H9 (cell line): ENCODE measurements at regions not wholly inside any gene's neighbourhood (a gene's known extent, or its start where the extent isn't known, plus 50 kb on each side); places are given as distances from the start of the nearest gene placed in this dataset.

ENCODE experiments used
- DNase-seq: peaks from one replicate; pipeline ENCODE4 v3.0.0-alpha.2; 2017
- H2AFZ ChIP-seq: one replicate; pipeline ENCODE4 v1.6.1; 2013; ENCODE audit warnings: mild to moderate bottlenecking, low read length, control low read depth, moderate library complexity
- H2AK5ac ChIP-seq: 2 replicates; pipeline ENCODE4 v1.6.1; 2013; ENCODE audit warnings: low read length, control low read depth, mixed read lengths; ENCODE audit not compliant: insufficient read length
- H2BK120ac ChIP-seq: one replicate; pipeline ENCODE4 v1.6.1; 2013; ENCODE audit warnings: low read depth, mild to moderate bottlenecking, low read length, control low read depth, inconsistent platforms; ENCODE audit not compliant: poor library complexity, severe bottlenecking
- H2BK12ac ChIP-seq: 2 replicates; pipeline ENCODE4 v1.6.1; 2013; ENCODE audit warnings: low read length, control low read depth, mixed read lengths, low read depth; ENCODE audit not compliant: insufficient read length
- H2BK15ac ChIP-seq: 2 replicates; pipeline ENCODE4 v1.6.1; 2013; ENCODE audit warnings: low read depth, low read length, control low read depth
- H2BK20ac ChIP-seq: one replicate; pipeline ENCODE4 v1.6.1; 2013; ENCODE audit warnings: low read depth, mild to moderate bottlenecking, low read length, control low read depth, inconsistent platforms; ENCODE audit not compliant: poor library complexity, severe bottlenecking
- H2BK5ac ChIP-seq: 2 replicates; pipeline ENCODE4 v1.6.1; 2013; ENCODE audit warnings: low read length, control low read depth, mixed read lengths; ENCODE audit not compliant: insufficient read length
- H3K14ac ChIP-seq: 2 replicates; pipeline ENCODE4 v1.6.1; 2013; ENCODE audit warnings: low read length, control low read depth; ENCODE audit not compliant: insufficient read depth
- H3K18ac ChIP-seq: 2 replicates; pipeline ENCODE4 v1.6.1; 2013; ENCODE audit warnings: low read depth, mild to moderate bottlenecking, mixed read lengths, low read length, control low read depth; ENCODE audit not compliant: insufficient read length
- H3K23ac ChIP-seq: 2 replicates; pipeline ENCODE4 v1.6.1; 2013; ENCODE audit warnings: low read length, control low read depth, mixed read lengths, low read depth; ENCODE audit not compliant: insufficient read length
- H3K23me2 ChIP-seq: 2 replicates; pipeline ENCODE4 v1.6.1; 2013; ENCODE audit warnings: low read depth, mild to moderate bottlenecking, mixed read lengths, low read length, control low read depth; ENCODE audit not compliant: insufficient read length, poor library complexity, severe bottlenecking
- H3K27ac ChIP-seq: 2 replicates; pipeline ENCODE4 v1.5.1; 2013; ENCODE audit warnings: low read length, control low read depth, mixed read lengths, low read depth; ENCODE audit not compliant: insufficient read length
- H3K27me3 ChIP-seq: 2 replicates; pipeline ENCODE4 v1.6.1; 2013; ENCODE audit warnings: low read length, control low read depth, inconsistent platforms; ENCODE audit not compliant: insufficient read depth
- H3K4ac ChIP-seq: 2 replicates; pipeline ENCODE4 v1.6.1; 2013; ENCODE audit warnings: low read depth, mild to moderate bottlenecking, control low read depth, inconsistent platforms, low read length, moderate library complexity
- H3K4me1 ChIP-seq: 2 replicates; pipeline ENCODE4 v1.6.1; 2013; ENCODE audit warnings: low read length, control low read depth, inconsistent platforms; ENCODE audit not compliant: insufficient read depth
- H3K4me2 ChIP-seq: 2 replicates; pipeline ENCODE4 v1.6.1; 2013; ENCODE audit warnings: low read length, control low read depth, mixed read lengths; ENCODE audit not compliant: insufficient read length, insufficient read depth
- H3K56ac ChIP-seq: 2 replicates; pipeline ENCODE4 v1.6.1; 2013; ENCODE audit warnings: low read depth, mild to moderate bottlenecking, mixed read lengths, low read length, control low read depth; ENCODE audit not compliant: insufficient read length
- H3K79me1 ChIP-seq: 2 replicates; pipeline ENCODE4 v1.6.1; 2013; ENCODE audit warnings: low read depth, mild to moderate bottlenecking, moderate library complexity, low read length, control low read depth, inconsistent platforms; ENCODE audit not compliant: insufficient read depth, poor library complexity, severe bottlenecking
- H3K79me2 ChIP-seq: 2 replicates; pipeline ENCODE4 v1.6.1; 2013; ENCODE audit warnings: low read length, control low read depth, inconsistent platforms; ENCODE audit not compliant: insufficient read depth
- H3K9ac ChIP-seq: 2 replicates; pipeline ENCODE4 v1.6.1; 2013; ENCODE audit warnings: low read length, control low read depth, mixed read lengths; ENCODE audit not compliant: insufficient read length; ENCODE audit errors: extremely low read depth
- H3K9me3 ChIP-seq: one replicate; pipeline ENCODE4 v1.6.1; 2013; ENCODE audit warnings: low read depth, low read length, inconsistent platforms; ENCODE audit not compliant: control insufficient read depth
- H3T11ph ChIP-seq: one replicate; pipeline ENCODE4 v1.6.1; 2013; ENCODE audit warnings: mild to moderate bottlenecking, low read length, control low read depth, inconsistent platforms
- H4K20me1 ChIP-seq: one replicate; pipeline ENCODE4 v1.6.1; 2013; ENCODE audit not compliant: control insufficient read depth, insufficient read length, insufficient read depth
- H4K5ac ChIP-seq: 2 replicates; pipeline ENCODE4 v1.6.1; 2013; ENCODE audit warnings: low read depth, mild to moderate bottlenecking, mixed read lengths, low read length, control low read depth; ENCODE audit not compliant: insufficient read length
- H4K8ac ChIP-seq: replicated peaks from 2 replicates; pipeline ENCODE4 v1.6.1; 2013; ENCODE audit warnings: low read length, control low read depth, mixed read lengths, low read depth; ENCODE audit not compliant: insufficient read length
- H4K91ac ChIP-seq: 2 replicates; pipeline ENCODE4 v1.6.1; 2013; ENCODE audit warnings: low read depth, mild to moderate bottlenecking, moderate library complexity, mixed read lengths, low read length, control low read depth; ENCODE audit not compliant: insufficient read length
- H3K27ac Mint-ChIP-seq, 3 experiments: 2 replicates in 2 of 3; 3 replicates in 1 of 3; pipeline ENCODE4 v1.8.0; 2020 to 2021; ENCODE audit warnings: mixed read lengths in 3 of 3, mild to moderate bottlenecking in 1 of 3, moderate library complexity in 1 of 3
- H3K27me3 Mint-ChIP-seq: 2 replicates; pipeline ENCODE4 v1.8.0; 2021; ENCODE audit warnings: low read depth, mild to moderate bottlenecking, moderate library complexity, mixed read lengths
- H3K36me3 Mint-ChIP-seq, 3 experiments: 2 replicates in 2 of 3; 3 replicates in 1 of 3; pipeline ENCODE4 v1.8.0; 2020 to 2021; ENCODE audit warnings: low read depth in 3 of 3, mixed read lengths in 3 of 3; ENCODE audit not compliant: insufficient read depth in 1 of 3
- H3K4me1 Mint-ChIP-seq, 2 experiments: 2 replicates each; pipeline ENCODE4 v1.8.0; 2020; ENCODE audit warnings: mixed read lengths in 2 of 2
- H3K4me3 Mint-ChIP-seq, 2 experiments: 2 replicates in 1 of 2; 3 replicates in 1 of 2; pipeline ENCODE4 v1.8.0; 2020 to 2021; ENCODE audit warnings: mild to moderate bottlenecking in 2 of 2, mixed read lengths in 2 of 2, moderate library complexity in 1 of 2
- H3K9me3 Mint-ChIP-seq, 2 experiments: 2 replicates in 1 of 2; 3 replicates in 1 of 2; pipeline ENCODE4 v1.8.0; 2020; ENCODE audit warnings: mild to moderate bottlenecking in 2 of 2, mixed read lengths in 2 of 2, moderate library complexity in 1 of 2
- CTCF ChIP-seq: fragments of 200-600 bp; sonication (generic); conservative IDR thresholded peaks from 3 replicates; pipeline ENCODE4 v1.8.0; 2021; ENCODE audit warnings: antibody characterized with exemption, mild to moderate bottlenecking

DNA sequence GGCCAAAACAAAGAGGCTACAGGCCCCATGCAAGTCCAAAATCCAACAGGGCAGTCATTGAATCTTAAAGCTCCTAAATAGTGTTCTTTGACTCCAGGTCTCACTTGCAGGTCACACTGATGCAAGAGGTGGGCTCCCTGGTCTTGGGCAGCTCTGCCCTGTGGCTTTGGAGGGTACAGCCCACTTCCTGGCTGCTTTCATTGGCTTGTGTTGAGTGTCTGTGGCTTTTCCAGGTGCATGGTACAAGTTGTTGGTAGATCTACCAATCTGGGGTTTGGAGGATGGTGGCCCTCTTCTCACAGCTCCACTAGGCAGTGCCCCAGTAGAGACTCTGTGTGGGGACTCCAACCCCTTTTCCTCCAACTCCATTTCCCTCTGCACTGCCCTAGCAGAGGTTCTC lies 115.8 kb upstream of the ALKAL2 start:
- Histone ChIP-seq H4K5ac (no peak overlapping the region), H2BK12ac (no peak overlapping the region), H2BK120ac (no peak overlapping the region), H3K23me2 (no peaks in the 10 kb centered on the region), H3K4me1 (no peaks in the 10 kb centered on the region), H3K79me2 (no peaks in the 10 kb centered on the region), H3K27ac (no peak overlapping the region), H3K9ac (no peak overlapping the region), H4K20me1 (no peaks in the 10 kb centered on the region), H4K91ac (no peak overlapping the region), H3T11ph (no peak overlapping the region), H2BK5ac (no peak overlapping the region), H3K23ac (no peak overlapping the region), H2AFZ (no peak overlapping the region), H3K18ac (no peak overlapping the region), H3K79me1 (no peaks in the 10 kb centered on the region), H4K8ac (no peak overlapping the region), H3K56ac (no peak overlapping the region), H3K14ac (no peak overlapping the region), H2BK15ac (no peak overlapping the region), H3K9me3 (no peaks in the 10 kb centered on the region), H3K4me2 (no peak overlapping the region), H3K4ac (no peak overlapping the region), H3K27me3 (no peaks in the 10 kb centered on the region), H2BK20ac (no peak overlapping the region), H2AK5ac (no peak overlapping the region)
- peaks cover 2 to 5% (median 3%) of the 10 kb centered on the region in 3 experiments; a peak in 4 of 7 replicates for H3K36me3 Mint-ChIP-seq
- H3K27ac Mint-ChIP-seq: no peak overlapping the region
- no peak overlapping the region for H3K4me3 Mint-ChIP-seq
- DNase-seq: no peak
- TF ChIP-seq CTCF: no peak
- H3K9me3 Mint-ChIP-seq: peaks cover 7 to 17% of the 10 kb centered on the region in 2 experiments; a peak in 4 of 5 replicates
- peaks cover 7% of the 10 kb centered on the region for H3K27me3 Mint-ChIP-seq
- peaks cover 11 to 12% of the 10 kb centered on the region in 2 experiments for H3K4me1 Mint-ChIP-seq
